HG03060 (cell line): ENCODE measurements at regions not wholly inside any gene's neighbourhood (a gene's known extent, or its start where the extent isn't known, plus 50 kb on each side); places are given as distances from the start of the nearest gene placed in this dataset.

Experiments used
- ATAC-seq: cut with Tn5 transposase; IDR thresholded peaks from one replicate; pipeline ENCODE4 v1.9.1; 2021; ENCODE audit warnings: low read depth, moderate number of reproducible peaks; ENCODE audit not compliant: unreplicated experiment

- no peak for ATAC-seq
Observed at GRCh38 chr4:136962868-136963267, 569.4 kb downstream of the PCDH18 start.

- ATAC-seq = no peak
Observed at GRCh38 chr4:136946307-136946907, 585.9 kb downstream of the PCDH18 start.

DNA sequence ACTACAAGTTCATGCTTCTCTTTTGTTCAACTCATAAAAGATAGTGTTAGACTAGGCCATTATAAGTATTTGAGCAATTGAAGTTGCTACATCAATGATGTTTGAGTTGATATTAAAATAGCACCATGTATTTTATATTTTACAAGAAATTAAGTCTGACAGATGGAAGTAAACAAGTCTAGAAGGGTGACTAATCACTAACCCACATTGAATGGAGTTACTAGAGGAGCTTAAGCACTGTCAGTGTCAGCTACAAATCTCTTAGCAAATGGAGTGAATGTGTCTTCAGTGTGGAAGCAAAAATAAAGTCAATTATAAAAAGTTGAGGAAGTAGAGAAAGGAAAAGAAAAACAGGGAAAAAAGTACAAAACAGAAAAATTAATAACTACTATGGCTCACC is 592.5 kb downstream of the PCDH18 start:
- no peak for ATAC-seq

- ATAC-seq = no peak
Observed at GRCh38 chr4:136935871-136936270, 596.4 kb downstream of the PCDH18 start.

GRCh38 chr4:136935305-136935704 is 597.0 kb downstream of the PCDH18 start:
- no peak for ATAC-seq

DNA sequence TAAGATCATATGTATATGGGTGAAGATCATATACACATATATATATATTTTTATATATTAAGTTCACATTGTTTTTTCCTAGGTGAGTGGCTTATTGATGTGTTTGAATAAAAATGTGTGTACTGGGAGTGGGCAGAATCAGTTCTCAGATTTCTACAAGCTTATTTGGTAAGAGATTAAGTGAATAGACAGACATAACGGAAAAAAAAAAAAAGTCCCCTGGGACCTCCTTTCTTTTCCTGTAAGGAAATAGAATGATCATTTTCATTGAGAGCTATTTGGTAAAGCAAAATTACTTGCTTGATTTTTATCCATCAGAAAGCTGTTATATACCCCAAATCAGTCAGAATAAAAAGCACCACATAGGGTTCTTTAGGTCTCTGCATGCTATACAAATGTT is 597.7 kb downstream of the PCDH18 start:
- ATAC-seq = no peak

- no peak for ATAC-seq
Observed at GRCh38 chr4:136931781-136932180, 600.5 kb downstream of the PCDH18 start.

- ATAC-seq = no peak
Observed at GRCh38 chr4:136928957-136929411, 603.3 kb downstream of the PCDH18 start.

- ATAC-seq = no peak
Observed at GRCh38 chr4:136927172-136927571, 605.1 kb downstream of the PCDH18 start.

DNA sequence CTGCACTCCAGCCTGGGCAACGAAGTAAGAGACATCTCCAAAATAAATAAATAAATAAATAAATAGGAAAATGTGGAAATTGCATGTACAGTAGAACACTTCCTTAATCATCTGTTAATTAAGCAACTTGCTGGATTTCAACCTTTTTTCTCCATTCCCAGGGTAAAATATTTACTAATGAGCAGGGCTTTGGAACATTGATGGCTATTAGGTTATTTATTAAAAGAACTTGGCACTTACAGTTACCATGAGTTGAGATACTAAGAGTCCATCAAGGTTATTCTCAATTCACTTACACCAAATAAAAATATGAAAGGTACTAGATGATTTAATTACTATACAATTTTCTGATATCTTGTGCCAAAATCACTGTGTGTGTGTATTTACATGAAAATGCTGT is 607.1 kb downstream of the PCDH18 start:
- no peak for ATAC-seq

GRCh38 chr4:136922066-136922465 is 610.2 kb downstream of the PCDH18 start:
- no peak for ATAC-seq

DNA sequence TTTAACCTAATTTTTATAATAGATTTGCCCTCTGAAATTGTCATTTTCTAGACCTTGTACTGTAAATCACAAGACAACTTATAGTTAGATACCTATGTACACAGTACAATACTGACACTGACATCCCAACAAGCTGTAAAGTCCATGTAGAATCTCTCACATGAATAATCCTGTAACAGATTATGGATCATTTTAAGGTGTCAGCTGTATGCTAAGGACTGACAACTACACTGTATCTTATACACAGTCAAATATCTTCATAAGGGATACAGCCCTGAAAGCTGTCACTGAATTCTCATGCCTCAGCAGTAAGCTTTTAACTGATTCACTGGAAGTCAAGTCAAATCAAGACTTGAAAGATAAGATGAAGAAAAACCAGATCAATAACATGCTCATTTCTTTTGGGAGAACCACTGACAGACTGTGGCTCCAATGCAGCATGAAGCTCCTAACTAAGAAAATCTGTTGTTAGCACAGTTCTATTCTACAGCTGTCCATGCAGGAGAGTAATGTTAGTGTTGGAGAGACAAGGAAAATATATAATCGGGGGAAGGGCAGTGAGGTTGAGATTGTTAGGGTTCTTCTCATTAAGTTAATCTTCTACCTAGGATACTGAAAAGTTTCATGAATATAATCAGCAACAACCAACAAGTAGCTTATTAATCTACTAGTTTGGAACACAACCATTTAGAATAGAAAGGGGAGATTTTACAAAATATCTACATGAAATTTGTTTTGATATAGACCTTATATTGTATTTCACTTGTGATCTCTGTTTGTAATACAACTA is 612.0 kb downstream of the PCDH18 start:
- no peak for ATAC-seq

GRCh38 chr4:136918772-136919171 is 613.5 kb downstream of the PCDH18 start:
- no peak for ATAC-seq

DNA sequence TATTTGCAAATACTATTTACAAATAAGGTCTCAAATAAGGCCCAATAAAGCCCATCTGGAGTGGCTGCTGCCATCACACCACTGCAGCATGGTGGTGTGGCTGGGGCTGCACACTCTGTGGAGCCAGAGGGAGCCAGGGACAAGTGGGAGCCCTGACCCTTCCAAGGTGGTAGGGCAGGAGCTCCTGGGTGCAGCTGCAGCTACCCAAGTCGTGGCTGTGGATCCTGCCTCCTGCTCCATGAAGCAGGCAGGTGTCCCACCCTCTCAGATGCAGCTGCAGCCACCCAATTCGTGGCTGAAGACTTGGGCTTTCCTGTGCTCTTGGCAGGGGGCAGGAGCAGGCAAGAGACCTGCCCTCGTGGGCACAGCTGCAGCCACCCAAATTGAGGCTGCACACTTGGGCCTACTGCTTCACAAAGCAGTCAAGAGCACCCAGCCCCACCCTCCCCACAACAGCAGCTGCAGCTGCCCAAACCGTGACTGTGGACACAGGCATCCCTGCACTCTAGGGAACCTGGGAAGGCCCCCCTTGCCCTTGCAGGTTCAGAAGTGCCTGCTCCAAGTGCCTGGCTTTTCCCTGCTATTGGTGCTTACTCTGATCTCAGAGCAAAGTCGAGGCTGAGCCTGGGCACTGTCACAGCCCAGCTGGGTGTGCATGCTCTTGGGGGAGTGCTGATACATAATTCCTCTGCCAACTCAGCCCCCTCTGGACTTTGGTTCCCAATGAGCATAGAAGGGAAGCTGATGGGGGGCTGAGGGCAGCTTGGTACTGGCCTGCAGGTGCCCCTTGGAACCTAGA is 614.8 kb downstream of the PCDH18 start:
- ATAC-seq = no peak

DNA sequence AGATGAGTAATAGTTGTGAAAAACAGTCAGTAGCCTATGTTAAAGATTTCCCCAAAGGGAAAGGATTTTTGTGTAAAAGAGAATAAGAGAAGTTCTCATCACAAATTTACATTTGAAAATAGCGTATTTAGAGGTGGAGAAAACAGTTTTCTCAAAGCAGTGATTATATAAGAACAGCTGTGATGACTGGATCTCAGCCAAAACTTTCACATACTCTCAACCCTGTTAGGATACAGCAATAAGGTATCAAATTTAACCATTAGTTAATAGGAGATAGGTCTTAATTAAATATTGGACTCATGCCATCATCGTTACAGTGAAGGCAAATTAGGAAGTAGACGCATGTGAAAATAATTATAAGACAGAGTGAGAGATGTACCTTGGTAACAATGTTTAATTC is 622.7 kb downstream of the PCDH18 start:
- no peak for ATAC-seq

DNA sequence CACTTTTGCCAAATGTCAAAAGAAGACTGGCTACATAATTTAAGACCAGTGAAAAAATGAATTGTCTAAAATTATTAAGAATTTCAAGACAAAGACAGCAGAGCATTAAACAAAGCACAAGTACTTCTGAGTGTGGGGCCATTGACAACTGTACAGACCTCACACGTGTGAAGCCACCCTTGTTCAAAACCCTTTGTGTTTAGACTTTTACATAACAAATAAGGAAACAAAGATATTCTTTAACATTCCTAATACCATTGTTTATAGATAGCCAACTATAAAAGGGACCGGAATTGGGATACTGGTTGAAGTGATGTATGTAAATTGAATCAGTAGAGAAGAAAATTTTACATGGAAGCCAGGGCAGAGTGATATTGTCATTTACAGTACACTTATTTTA is 624.2 kb downstream of the PCDH18 start:
- ATAC-seq = no peak

DNA sequence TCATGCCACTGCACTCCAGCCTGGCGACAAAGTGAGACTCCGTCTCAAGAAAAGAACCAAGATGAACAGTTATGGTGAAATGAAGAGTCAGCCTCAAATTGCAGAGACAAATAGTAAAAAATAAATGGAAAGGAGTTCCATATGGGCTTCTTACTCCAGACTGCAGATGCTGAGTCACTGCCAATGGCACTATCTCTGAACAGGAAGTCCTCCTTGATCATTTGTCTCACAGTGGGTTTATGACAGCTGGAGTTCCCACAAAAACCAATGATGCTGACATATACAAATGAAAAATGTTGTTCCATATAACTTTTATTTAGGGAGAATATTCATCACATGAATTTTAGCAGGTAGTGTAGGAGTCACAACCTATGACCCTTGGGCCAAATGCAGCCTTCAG is 631.6 kb downstream of the PCDH18 start:
- no peak for ATAC-seq

DNA sequence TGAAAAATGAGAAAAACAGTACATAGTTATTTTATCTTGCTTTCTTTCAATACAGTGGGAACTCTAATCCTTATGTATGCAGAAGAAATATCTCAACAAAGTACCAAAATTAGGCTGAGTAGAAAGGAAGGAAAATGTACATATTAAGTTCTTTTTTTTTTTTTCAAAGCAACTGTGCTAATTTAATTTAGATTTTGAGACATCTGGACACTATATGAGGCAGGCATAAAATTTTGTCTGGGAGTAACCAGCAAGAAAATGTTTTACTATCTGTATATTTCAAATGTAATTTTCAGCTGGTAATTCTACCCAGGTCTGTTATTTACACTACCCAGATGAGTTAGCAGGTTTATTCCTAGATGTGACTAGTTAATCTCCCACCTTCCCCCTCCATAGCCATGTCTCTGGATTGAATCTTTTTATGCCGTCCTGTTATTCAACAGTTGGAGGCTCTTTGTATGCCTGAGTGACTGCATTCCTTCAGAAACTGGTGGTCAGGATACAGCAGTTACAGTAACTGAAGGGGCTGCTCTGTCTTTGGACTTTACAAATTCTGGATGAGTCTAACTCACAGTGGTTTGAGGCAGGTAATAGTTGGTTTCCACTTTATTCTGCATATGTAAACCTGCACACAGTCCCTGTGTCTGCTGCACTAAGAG is 633.6 kb downstream of the PCDH18 start:
- ATAC-seq = no peak

DNA sequence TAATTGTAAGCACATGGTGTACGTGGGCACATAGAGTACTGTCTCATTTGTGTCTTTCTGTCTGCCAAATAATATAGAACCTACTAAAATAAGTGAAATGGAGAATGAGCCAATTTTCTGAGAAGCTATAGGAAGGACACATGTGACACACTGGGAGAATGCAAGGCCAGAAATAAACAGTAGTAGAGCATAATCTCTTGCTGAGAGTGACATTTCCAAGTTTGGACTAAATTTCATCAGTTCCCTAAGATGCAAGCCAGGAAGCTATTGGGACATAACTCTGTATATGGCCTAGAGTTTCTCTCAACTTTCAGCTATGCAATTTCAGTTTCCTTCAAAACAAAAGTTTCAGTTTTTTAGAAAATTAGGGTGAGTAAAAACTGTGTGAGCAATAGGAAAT is 638.7 kb downstream of the PCDH18 start:
- no peak for ATAC-seq

DNA sequence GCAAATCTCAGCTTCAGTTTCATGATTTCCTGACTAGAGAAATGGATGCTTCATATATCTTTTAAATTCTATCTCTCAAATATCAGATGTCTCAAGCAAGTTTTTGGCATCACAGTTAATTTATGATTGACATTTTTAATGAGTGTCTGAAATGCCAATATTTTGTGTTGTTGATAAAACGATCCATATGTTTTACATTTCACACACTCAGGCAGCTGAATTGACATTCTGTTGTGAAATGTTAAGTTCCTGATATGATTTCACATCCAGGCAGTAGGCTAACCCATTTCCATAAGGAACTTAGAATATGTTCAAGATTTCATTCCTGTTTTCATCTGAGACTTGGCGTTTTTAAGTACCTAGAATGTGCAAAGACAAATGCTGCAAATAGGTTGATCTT is 650.6 kb downstream of the PCDH18 start:
- no peak for ATAC-seq

DNA sequence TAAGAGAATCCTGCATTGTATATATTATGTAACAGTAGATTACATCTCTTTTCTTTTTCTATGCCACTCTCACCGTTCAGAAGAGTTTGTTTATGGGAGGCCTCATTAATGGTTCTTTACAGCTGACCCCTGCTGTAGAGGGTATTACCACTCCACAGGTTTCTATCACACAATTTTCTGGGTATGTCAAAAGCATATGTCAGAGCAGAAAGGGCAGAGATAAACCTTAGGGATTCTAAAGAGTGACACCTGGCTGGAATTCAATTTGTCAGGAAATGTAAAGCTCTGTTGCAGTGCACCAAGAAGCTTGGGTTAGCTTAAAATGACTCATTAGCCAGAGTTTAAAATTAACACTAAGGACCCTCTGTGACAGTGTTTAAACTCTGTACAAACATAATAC is 658.7 kb downstream of the PCDH18 start:
- ATAC-seq = no peak
